ENCODE measurements at regions not wholly inside any gene's neighbourhood (a gene's known extent, or its start where the extent isn't known, plus 50 kb on each side); places are given as distances from the start of the nearest gene placed in this dataset.

- TF ChIP-seq CTCF (IDR thresholded peaks at IDR 0.05), result no peak
- no peak for TF ChIP-seq POLR2A (IDR thresholded peaks at IDR 0.05)
Measured at GRCh38 chr3:177474652-177475355, 277.5 kb upstream of the TBL1XR1 start.

Measured in thyroid gland (tissue), 4 donors.